Panc1 (cell line): ENCODE measurements at regions not wholly inside any gene's neighbourhood (a gene's known extent, or its start where the extent isn't known, plus 50 kb on each side); places are given as distances from the start of the nearest gene placed in this dataset.

Source experiments
- POLR2AphosphoS5 ChIP-seq: IDR thresholded peaks from 2 replicates; pipeline ENCODE4 v1.6.1; 2012; ENCODE audit warnings: mild to moderate bottlenecking, low read depth, low read length, moderate library complexity
- SIN3A ChIP-seq: IDR thresholded peaks from 2 replicates; pipeline ENCODE4 v1.6.1; 2012; ENCODE audit warnings: low read depth, mild to moderate bottlenecking, low read length, moderate library complexity, borderline replicate concordance; ENCODE audit not compliant: insufficient read depth
- TCF7L2 ChIP-seq: IDR thresholded peaks from 2 replicates; pipeline ENCODE4 v1.6.1; 2011; ENCODE audit warnings: mild to moderate bottlenecking, low read depth, low read length, inconsistent platforms
- TF ChIP-seq, protein P1 (sequence below): fragments of 450-650 bp; IDR thresholded peaks from 2 replicates; pipeline ENCODE4 v1.5.1; 2017; ENCODE audit warnings: mild to moderate bottlenecking
- TF ChIP-seq, protein P2 (sequence below), 2 experiments: IDR thresholded peaks; 2 replicates each; pipeline ENCODE4 v1.6.1; 2011 to 2012; ENCODE audit warnings: low read depth in 2 of 2, control low read depth in 1 of 2, low read length in 1 of 2, mild to moderate bottlenecking in 1 of 2, moderate library complexity in 1 of 2; ENCODE audit not compliant: insufficient read depth in 1 of 2

DNA sequence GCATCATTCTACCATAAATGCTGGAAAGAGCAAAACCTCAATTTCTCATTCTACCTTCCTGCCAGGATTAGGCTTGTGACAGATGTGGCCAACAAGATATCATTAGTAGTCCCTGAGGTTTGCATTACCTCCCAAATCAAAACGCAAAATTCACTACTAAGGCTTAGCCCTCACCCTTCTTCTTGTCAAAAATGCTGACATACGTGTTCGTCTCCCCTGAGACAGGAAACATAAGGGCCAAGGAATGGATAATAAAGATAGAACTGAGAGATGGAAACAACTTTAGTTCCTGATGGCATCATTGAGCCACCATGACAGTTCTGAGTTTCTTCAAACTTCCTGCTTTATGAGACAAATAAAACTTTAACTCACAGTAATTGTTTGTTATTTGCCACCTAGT, 642.1 kb downstream of the NOVA1 start:
- TF ChIP-seq POLR2AphosphoS5 (no peak), SIN3A (no peak), TCF7L2 (no peak)
- TF ChIP-seq, protein P1, sequence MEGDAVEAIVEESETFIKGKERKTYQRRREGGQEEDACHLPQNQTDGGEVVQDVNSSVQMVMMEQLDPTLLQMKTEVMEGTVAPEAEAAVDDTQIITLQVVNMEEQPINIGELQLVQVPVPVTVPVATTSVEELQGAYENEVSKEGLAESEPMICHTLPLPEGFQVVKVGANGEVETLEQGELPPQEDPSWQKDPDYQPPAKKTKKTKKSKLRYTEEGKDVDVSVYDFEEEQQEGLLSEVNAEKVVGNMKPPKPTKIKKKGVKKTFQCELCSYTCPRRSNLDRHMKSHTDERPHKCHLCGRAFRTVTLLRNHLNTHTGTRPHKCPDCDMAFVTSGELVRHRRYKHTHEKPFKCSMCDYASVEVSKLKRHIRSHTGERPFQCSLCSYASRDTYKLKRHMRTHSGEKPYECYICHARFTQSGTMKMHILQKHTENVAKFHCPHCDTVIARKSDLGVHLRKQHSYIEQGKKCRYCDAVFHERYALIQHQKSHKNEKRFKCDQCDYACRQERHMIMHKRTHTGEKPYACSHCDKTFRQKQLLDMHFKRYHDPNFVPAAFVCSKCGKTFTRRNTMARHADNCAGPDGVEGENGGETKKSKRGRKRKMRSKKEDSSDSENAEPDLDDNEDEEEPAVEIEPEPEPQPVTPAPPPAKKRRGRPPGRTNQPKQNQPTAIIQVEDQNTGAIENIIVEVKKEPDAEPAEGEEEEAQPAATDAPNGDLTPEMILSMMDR = no peak
- TF ChIP-seq, protein P2, sequence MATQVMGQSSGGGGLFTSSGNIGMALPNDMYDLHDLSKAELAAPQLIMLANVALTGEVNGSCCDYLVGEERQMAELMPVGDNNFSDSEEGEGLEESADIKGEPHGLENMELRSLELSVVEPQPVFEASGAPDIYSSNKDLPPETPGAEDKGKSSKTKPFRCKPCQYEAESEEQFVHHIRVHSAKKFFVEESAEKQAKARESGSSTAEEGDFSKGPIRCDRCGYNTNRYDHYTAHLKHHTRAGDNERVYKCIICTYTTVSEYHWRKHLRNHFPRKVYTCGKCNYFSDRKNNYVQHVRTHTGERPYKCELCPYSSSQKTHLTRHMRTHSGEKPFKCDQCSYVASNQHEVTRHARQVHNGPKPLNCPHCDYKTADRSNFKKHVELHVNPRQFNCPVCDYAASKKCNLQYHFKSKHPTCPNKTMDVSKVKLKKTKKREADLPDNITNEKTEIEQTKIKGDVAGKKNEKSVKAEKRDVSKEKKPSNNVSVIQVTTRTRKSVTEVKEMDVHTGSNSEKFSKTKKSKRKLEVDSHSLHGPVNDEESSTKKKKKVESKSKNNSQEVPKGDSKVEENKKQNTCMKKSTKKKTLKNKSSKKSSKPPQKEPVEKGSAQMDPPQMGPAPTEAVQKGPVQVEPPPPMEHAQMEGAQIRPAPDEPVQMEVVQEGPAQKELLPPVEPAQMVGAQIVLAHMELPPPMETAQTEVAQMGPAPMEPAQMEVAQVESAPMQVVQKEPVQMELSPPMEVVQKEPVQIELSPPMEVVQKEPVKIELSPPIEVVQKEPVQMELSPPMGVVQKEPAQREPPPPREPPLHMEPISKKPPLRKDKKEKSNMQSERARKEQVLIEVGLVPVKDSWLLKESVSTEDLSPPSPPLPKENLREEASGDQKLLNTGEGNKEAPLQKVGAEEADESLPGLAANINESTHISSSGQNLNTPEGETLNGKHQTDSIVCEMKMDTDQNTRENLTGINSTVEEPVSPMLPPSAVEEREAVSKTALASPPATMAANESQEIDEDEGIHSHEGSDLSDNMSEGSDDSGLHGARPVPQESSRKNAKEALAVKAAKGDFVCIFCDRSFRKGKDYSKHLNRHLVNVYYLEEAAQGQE (IDR thresholded peaks at IDR 0.05; ENCODE audit: insufficient read depth in 1 of 2, low read depth in 2 of 2, low read length in 1 of 2) = no peak
